SK-N-SH (cell line): ENCODE measurements at regions not wholly inside any gene's neighbourhood (a gene's known extent, or its start where the extent isn't known, plus 50 kb on each side); places are given as distances from the start of the nearest gene placed in this dataset.

Experiments used
- CTCF ChIA-PET: fragments of 300-600, 350-600 bp; formaldehyde crosslinking; extraction: SDS; loops from one replicate; lab custom pipeline; 2021; lab: Yijun Ruan, JAX
- POLR2A ChIA-PET: fragments of 350-600 bp; sonication (Branson Sonifier 250); formaldehyde crosslinking; extraction: SDS; loops from one replicate; lab custom pipeline; 2020; ENCODE audit warnings: antibody characterized with exemption, inconsistent platforms; lab: Yijun Ruan, JAX
- DNase-seq: peaks from one replicate; pipeline ENCODE4 v3.0.0; 2012
- H2AFZ ChIP-seq: fragments of 200-600 bp; sonication (generic); 2 replicates; pipeline ENCODE4 v1.8.1; 2016; ENCODE audit warnings: antibody characterized with exemption, mild to moderate bottlenecking, low read depth
- H3F3A ChIP-seq: fragments of 200-600 bp; sonication (generic); replicated peaks from 2 replicates; pipeline ENCODE3; 2016; ENCODE audit warnings: antibody characterized with exemption, mild to moderate bottlenecking; ENCODE audit not compliant: insufficient read depth
- H3K27ac ChIP-seq, 2 experiments: fragments of 200-500 bp in 1 of 2; fragments of 200-600 bp in 1 of 2; sonication (Bioruptor generic) in 1 of 2; sonication (generic), shearing (Covaris generic) in 1 of 2; 2 replicates each; pipeline versions ENCODE4 v1.5.1 to v1.6.1; 2014 to 2016; ENCODE audit warnings: low read depth in 2 of 2, inconsistent platforms in 1 of 2, low read length in 1 of 2, mild to moderate bottlenecking in 1 of 2, mixed read lengths in 1 of 2
- H3K27me3 ChIP-seq: fragments of 200-600 bp; sonication (generic), shearing (Covaris generic); 2 replicates; pipeline ENCODE4 v1.6.1; 2016; ENCODE audit warnings: mixed run types; ENCODE audit not compliant: insufficient read depth
- H3K36me3 ChIP-seq, 2 experiments: fragments of 200-500 bp in 1 of 2; fragments of 200-600 bp in 1 of 2; sonication (Bioruptor generic) in 1 of 2; sonication (generic) in 1 of 2; replicated peaks in 1 of 2; 2 replicates each; pipeline versions ENCODE3 to v1.5.1; 2014 to 2016; ENCODE audit warnings: low read length in 1 of 2, mild to moderate bottlenecking in 1 of 2; ENCODE audit not compliant: insufficient read depth in 2 of 2, control insufficient read depth in 1 of 2
- H3K4me1 ChIP-seq, 2 experiments: fragments of 200-500 bp in 1 of 2; fragments of 200-600 bp in 1 of 2; sonication (Bioruptor generic) in 1 of 2; sonication (generic), shearing (Covaris generic) in 1 of 2; 2 replicates each; pipeline versions ENCODE4 v1.5.1 to v1.6.1; 2014 to 2016; ENCODE audit warnings: low read depth in 1 of 2, low read length in 1 of 2, mixed run types in 1 of 2; ENCODE audit not compliant: insufficient read depth in 2 of 2, control insufficient read depth in 1 of 2
- H3K4me2 ChIP-seq: fragments of 200-600 bp; sonication (generic), shearing (Covaris generic); 2 replicates; pipeline ENCODE4 v1.6.1; 2017; ENCODE audit warnings: mixed run types
- H3K4me3 ChIP-seq, 2 experiments: fragments of 200-500 bp in 1 of 2; fragments of 200-600 bp in 1 of 2; sonication (Bioruptor generic) in 1 of 2; sonication (generic), shearing (Covaris generic) in 1 of 2; 2 replicates each; pipeline versions ENCODE4 v1.5.1 to v1.8.1; 2014 to 2016; ENCODE audit warnings: low read depth in 2 of 2, inconsistent platforms in 1 of 2, low read length in 1 of 2, mild to moderate bottlenecking in 1 of 2, mixed read lengths in 1 of 2, moderate library complexity in 1 of 2
- H3K79me2 ChIP-seq: fragments of 200-600 bp; sonication (generic); 2 replicates; pipeline ENCODE4 v1.8.1; 2017; ENCODE audit warnings: mild to moderate bottlenecking; ENCODE audit not compliant: insufficient read depth
- H3K9ac ChIP-seq: fragments of 200-600 bp; sonication (generic); 2 replicates; pipeline ENCODE4 v1.6.1; 2017; ENCODE audit warnings: mixed run types
- H3K9me2 ChIP-seq: fragments of 200-600 bp; sonication (generic); 2 replicates; pipeline ENCODE4 v1.6.1; 2017; ENCODE audit warnings: mixed run types
- H3K9me3 ChIP-seq: fragments of 200-600 bp; sonication (generic); 2 replicates; pipeline ENCODE4 v1.6.1; 2017; ENCODE audit warnings: mixed run types, mild to moderate bottlenecking, moderate library complexity
- H4K20me1 ChIP-seq: fragments of 200-600 bp; sonication (generic); 2 replicates; pipeline ENCODE4 v1.6.1; 2017; ENCODE audit warnings: mild to moderate bottlenecking, mixed run types; ENCODE audit not compliant: insufficient read depth
- CHD2 ChIP-seq: fragments of 150-350 bp; IDR thresholded peaks from 2 replicates; pipeline ENCODE4 v1.6.1; 2018; ENCODE audit warnings: low read length; ENCODE audit not compliant: partially characterized antibody
- EZH2phosphoT487 ChIP-seq: fragments of 200-600 bp; sonication (generic); IDR thresholded peaks from 2 replicates; pipeline ENCODE4 v1.6.1; 2017; ENCODE audit warnings: low read depth, mixed run types, mild to moderate bottlenecking, antibody characterized with exemption, moderate library complexity, borderline replicate concordance
- FOSL2 ChIP-seq: IDR thresholded peaks from 2 replicates; pipeline ENCODE4 v1.4.0; 2012; ENCODE audit warnings: low read depth, mild to moderate bottlenecking, moderate library complexity, borderline replicate concordance
- FOXM1 ChIP-seq: IDR thresholded peaks from 2 replicates; pipeline ENCODE4 v1.4.0; 2012; ENCODE audit warnings: low read depth, mild to moderate bottlenecking
- IRF3 ChIP-seq: fragments of 150-350 bp; IDR thresholded peaks from 2 replicates; pipeline ENCODE4 v1.6.1; 2016; ENCODE audit warnings: mild to moderate bottlenecking, low read depth, low read length
- MAX ChIP-seq: IDR thresholded peaks from 2 replicates; pipeline ENCODE4 v1.4.0; 2012; ENCODE audit warnings: low read depth
- NFIC ChIP-seq: IDR thresholded peaks from 2 replicates; pipeline ENCODE4 v1.4.0; 2012; ENCODE audit warnings: borderline replicate concordance
- POLR2AphosphoS5 ChIP-seq: IDR thresholded peaks from 2 replicates; pipeline ENCODE4 v1.6.1; 2012; ENCODE audit warnings: low read depth, low read length
- RAD21 ChIP-seq: IDR thresholded peaks from 2 replicates; pipeline ENCODE4 v1.6.1; 2012; ENCODE audit warnings: mild to moderate bottlenecking, low read length
- RCOR1 ChIP-seq: fragments of 150-350 bp; IDR thresholded peaks from 2 replicates; pipeline ENCODE4 v1.6.1; 2017; ENCODE audit warnings: antibody characterized with exemption, low read length
- RFX5 ChIP-seq: IDR thresholded peaks from 2 replicates; pipeline ENCODE4 v1.6.1; 2012; ENCODE audit warnings: mild to moderate bottlenecking, improper control_type of control experiment, low read length
- RXRA ChIP-seq: IDR thresholded peaks from 2 replicates; pipeline ENCODE4 v1.4.0; 2012; ENCODE audit warnings: low read depth, mild to moderate bottlenecking, borderline replicate concordance
- SIN3A ChIP-seq: IDR thresholded peaks from 2 replicates; pipeline ENCODE4 v1.6.1; 2012; ENCODE audit warnings: low read depth, mild to moderate bottlenecking, low read length, moderate library complexity, borderline replicate concordance
- SMC3 ChIP-seq: IDR thresholded peaks from 2 replicates; pipeline ENCODE4 v1.6.1; 2012; ENCODE audit warnings: low read depth, low read length, improper control_type of control experiment
- TAF1 ChIP-seq: IDR thresholded peaks from 2 replicates; pipeline ENCODE4 v1.6.1; 2012; ENCODE audit warnings: low read depth, mild to moderate bottlenecking, low read length, moderate library complexity, borderline replicate concordance
- USF1 ChIP-seq: IDR thresholded peaks from 2 replicates; pipeline ENCODE4 v1.4.0; 2012; ENCODE audit warnings: low read depth, borderline replicate concordance
- YY1 ChIP-seq: IDR thresholded peaks from 2 replicates; pipeline ENCODE4 v1.4.0; 2012; ENCODE audit warnings: low read depth, mild to moderate bottlenecking
- WGBS: methylation state at CpG from one replicate; pipeline ENCODE4 v1.1.6; 2017; ENCODE audit warnings: low lambda C conversion rate; 5-methylcytosine and 5-hydroxymethylcytosine counted together
- TF ChIP-seq, protein P1 (sequence below): IDR thresholded peaks from 2 replicates; pipeline ENCODE4; 2012
- TF ChIP-seq, protein P2 (sequence below): fragments of 200-600 bp; sonication (generic); IDR thresholded peaks from 2 replicates; pipeline ENCODE4 v1.6.1; 2017; ENCODE audit warnings: antibody characterized with exemption, mild to moderate bottlenecking, moderate library complexity
- TF ChIP-seq, protein P3 (sequence below): IDR thresholded peaks from 2 replicates; pipeline ENCODE4 v1.4.0; 2012; ENCODE audit warnings: low read depth, borderline replicate concordance

- CTCF ChIA-PET = interaction anchor here (0.9 to 1.0 kb wide), 2 partner anchors 364 to 365 kb away, joined by 3 read pairs; no protein-coding TSS in a partner anchor
Observed at GRCh38 chr5:57414191-57414590, 68.4 kb downstream of the ACTBL2 start.

More at GRCh38 chr5:57414191-57414590, 68.4 kb downstream of the ACTBL2 start:
- no peaks in the 10 kb centered on the region for H3K9me3 ChIP-seq
- WGBS = 71% methylated on average over 3 of the region's 3 CpGs
- H3K9me2 ChIP-seq = no peaks in the 10 kb centered on the region
- H3K36me3 ChIP-seq = no peaks in the 10 kb centered on the region
- H3K9ac ChIP-seq = no peak overlapping the region
- H3K27me3 ChIP-seq = no peaks in the 10 kb centered on the region
- no peak for DNase-seq
- H2AFZ ChIP-seq = no peak overlapping the region
- H3K79me2 ChIP-seq = no peaks in the 10 kb centered on the region
- POLR2A ChIA-PET = no interaction called here
- no peak overlapping the region; a peak in 1 of 4 replicates for H3K27ac ChIP-seq
- H3K4me3 ChIP-seq = no peak overlapping the region
- TF ChIP-seq CHD2 (no peak), NFIC (no peak), FOSL2 (no peak), IRF3 (no peak), SIN3A (no peak), RCOR1 (no peak), USF1 (no peak), EZH2phosphoT487 (no peak), SMC3 (no peak), POLR2AphosphoS5 (no peak), MAX (no peak), RAD21 (no peak), TAF1 (no peak), FOXM1 (no peak), RFX5 (no peak), YY1 (no peak), RXRA (no peak)
- TF ChIP-seq, protein P1, sequence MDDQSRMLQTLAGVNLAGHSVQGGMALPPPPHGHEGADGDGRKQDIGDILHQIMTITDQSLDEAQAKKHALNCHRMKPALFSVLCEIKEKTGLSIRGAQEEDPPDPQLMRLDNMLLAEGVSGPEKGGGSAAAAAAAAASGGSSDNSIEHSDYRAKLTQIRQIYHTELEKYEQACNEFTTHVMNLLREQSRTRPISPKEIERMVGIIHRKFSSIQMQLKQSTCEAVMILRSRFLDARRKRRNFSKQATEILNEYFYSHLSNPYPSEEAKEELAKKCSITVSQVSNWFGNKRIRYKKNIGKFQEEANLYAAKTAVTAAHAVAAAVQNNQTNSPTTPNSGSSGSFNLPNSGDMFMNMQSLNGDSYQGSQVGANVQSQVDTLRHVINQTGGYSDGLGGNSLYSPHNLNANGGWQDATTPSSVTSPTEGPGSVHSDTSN = no peak
- TF ChIP-seq, protein P2, sequence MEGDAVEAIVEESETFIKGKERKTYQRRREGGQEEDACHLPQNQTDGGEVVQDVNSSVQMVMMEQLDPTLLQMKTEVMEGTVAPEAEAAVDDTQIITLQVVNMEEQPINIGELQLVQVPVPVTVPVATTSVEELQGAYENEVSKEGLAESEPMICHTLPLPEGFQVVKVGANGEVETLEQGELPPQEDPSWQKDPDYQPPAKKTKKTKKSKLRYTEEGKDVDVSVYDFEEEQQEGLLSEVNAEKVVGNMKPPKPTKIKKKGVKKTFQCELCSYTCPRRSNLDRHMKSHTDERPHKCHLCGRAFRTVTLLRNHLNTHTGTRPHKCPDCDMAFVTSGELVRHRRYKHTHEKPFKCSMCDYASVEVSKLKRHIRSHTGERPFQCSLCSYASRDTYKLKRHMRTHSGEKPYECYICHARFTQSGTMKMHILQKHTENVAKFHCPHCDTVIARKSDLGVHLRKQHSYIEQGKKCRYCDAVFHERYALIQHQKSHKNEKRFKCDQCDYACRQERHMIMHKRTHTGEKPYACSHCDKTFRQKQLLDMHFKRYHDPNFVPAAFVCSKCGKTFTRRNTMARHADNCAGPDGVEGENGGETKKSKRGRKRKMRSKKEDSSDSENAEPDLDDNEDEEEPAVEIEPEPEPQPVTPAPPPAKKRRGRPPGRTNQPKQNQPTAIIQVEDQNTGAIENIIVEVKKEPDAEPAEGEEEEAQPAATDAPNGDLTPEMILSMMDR = no peak
- TF ChIP-seq, protein P3, sequence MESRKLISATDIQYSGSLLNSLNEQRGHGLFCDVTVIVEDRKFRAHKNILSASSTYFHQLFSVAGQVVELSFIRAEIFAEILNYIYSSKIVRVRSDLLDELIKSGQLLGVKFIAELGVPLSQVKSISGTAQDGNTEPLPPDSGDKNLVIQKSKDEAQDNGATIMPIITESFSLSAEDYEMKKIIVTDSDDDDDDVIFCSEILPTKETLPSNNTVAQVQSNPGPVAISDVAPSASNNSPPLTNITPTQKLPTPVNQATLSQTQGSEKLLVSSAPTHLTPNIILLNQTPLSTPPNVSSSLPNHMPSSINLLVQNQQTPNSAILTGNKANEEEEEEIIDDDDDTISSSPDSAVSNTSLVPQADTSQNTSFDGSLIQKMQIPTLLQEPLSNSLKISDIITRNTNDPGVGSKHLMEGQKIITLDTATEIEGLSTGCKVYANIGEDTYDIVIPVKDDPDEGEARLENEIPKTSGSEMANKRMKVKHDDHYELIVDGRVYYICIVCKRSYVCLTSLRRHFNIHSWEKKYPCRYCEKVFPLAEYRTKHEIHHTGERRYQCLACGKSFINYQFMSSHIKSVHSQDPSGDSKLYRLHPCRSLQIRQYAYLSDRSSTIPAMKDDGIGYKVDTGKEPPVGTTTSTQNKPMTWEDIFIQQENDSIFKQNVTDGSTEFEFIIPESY = no peak
- no peaks in the 10 kb centered on the region for H4K20me1 ChIP-seq
- no peak overlapping the region for H3K4me2 ChIP-seq
- H3K4me1 ChIP-seq = peaks cover 5 to 31% of the 10 kb centered on the region in 2 experiments; a peak in 2 of 4 replicates
- peaks cover 3% of the 10 kb centered on the region for H3F3A ChIP-seq
